ENCODE measurements at regions not wholly inside any gene's neighbourhood (a gene's known extent, or its start where the extent isn't known, plus 50 kb on each side); places are given as distances from the start of the nearest gene placed in this dataset.
"Not testable (repeated sequence)": the region's sequence is repeated elsewhere in the genome, so short reads cannot be mapped to it uniquely, and the experiment has no call there.

- H3K27me3 ChIP-seq (ENCODE audit: low read depth); H3K36me3 ChIP-seq (replicated peaks); H3K4me3 ChIP-seq; in situ Hi-C loops (cut with MboI; ENCODE audit: low sequenced_read_pairs); DNase-seq (ENCODE audit: low spot score in 2 of 2); H3K4me1 ChIP-seq; H3K9me3 ChIP-seq: not testable (repeated sequence)
Observed at GRCh38 chr11:49750447-49750846, 201.7 kb upstream of the OR4C13 start.

- H3K4me1 ChIP-seq; H3K9me3 ChIP-seq; DNase-seq (ENCODE audit: low spot score in 2 of 2); H3K36me3 ChIP-seq (replicated peaks); in situ Hi-C loops (cut with MboI; ENCODE audit: low sequenced_read_pairs); H3K27me3 ChIP-seq (ENCODE audit: low read depth); H3K4me3 ChIP-seq: not testable (repeated sequence)
Observed at GRCh38 chr11:49750960-49751359, 201.2 kb upstream of the OR4C13 start.

- H3K27me3 ChIP-seq (ENCODE audit: low read depth); H3K4me3 ChIP-seq; in situ Hi-C loops (cut with MboI; ENCODE audit: low sequenced_read_pairs); H3K4me1 ChIP-seq; DNase-seq (ENCODE audit: low spot score in 2 of 2); H3K9me3 ChIP-seq; H3K36me3 ChIP-seq (replicated peaks): not testable (repeated sequence)
Observed at GRCh38 chr11:49780791-49781190, 171.4 kb upstream of the OR4C13 start.

- H3K27me3 ChIP-seq (ENCODE audit: low read depth); DNase-seq (ENCODE audit: low spot score in 2 of 2); H3K9me3 ChIP-seq; in situ Hi-C loops (cut with MboI; ENCODE audit: low sequenced_read_pairs); H3K4me3 ChIP-seq; H3K36me3 ChIP-seq (replicated peaks); H3K4me1 ChIP-seq: not testable (repeated sequence)
Observed at GRCh38 chr11:49782000-49782399, 170.2 kb upstream of the OR4C13 start.

- H3K4me1 ChIP-seq; H3K4me3 ChIP-seq; H3K9me3 ChIP-seq; H3K27me3 ChIP-seq (ENCODE audit: low read depth); in situ Hi-C loops (cut with MboI; ENCODE audit: low sequenced_read_pairs); DNase-seq (ENCODE audit: low spot score in 2 of 2); H3K36me3 ChIP-seq (replicated peaks): not testable (repeated sequence)
Observed at GRCh38 chr11:49783841-49784240, 168.3 kb upstream of the OR4C13 start.

GRCh38 chr11:49789787-49790186, 162.4 kb upstream of the OR4C13 start:
- in situ Hi-C loops (cut with MboI; ENCODE audit: low sequenced_read_pairs); DNase-seq (ENCODE audit: low spot score in 2 of 2); H3K27me3 ChIP-seq (ENCODE audit: low read depth); H3K4me3 ChIP-seq; H3K36me3 ChIP-seq (replicated peaks); H3K4me1 ChIP-seq; H3K9me3 ChIP-seq: not testable (repeated sequence)

- H3K36me3 ChIP-seq (replicated peaks); H3K9me3 ChIP-seq; DNase-seq (ENCODE audit: low spot score in 2 of 2); H3K4me3 ChIP-seq; in situ Hi-C loops (cut with MboI; ENCODE audit: low sequenced_read_pairs); H3K27me3 ChIP-seq (ENCODE audit: low read depth); H3K4me1 ChIP-seq: not testable (repeated sequence)
Observed at GRCh38 chr11:49798206-49798837, 153.9 kb upstream of the OR4C13 start.

GRCh38 chr11:49817705-49818430, 134.3 kb upstream of the OR4C13 start:
- H3K36me3 ChIP-seq (replicated peaks); H3K27me3 ChIP-seq (ENCODE audit: low read depth); H3K4me3 ChIP-seq; DNase-seq (ENCODE audit: low spot score in 2 of 2); H3K4me1 ChIP-seq; in situ Hi-C loops (cut with MboI; ENCODE audit: low sequenced_read_pairs); H3K9me3 ChIP-seq: not testable (repeated sequence)

GRCh38 chr11:49823188-49823587, 129.0 kb upstream of the OR4C13 start:
- H3K27me3 ChIP-seq (ENCODE audit: low read depth); H3K36me3 ChIP-seq (replicated peaks); in situ Hi-C loops (cut with MboI; ENCODE audit: low sequenced_read_pairs); H3K9me3 ChIP-seq; H3K4me3 ChIP-seq; H3K4me1 ChIP-seq; DNase-seq (ENCODE audit: low spot score in 2 of 2): not testable (repeated sequence)

GRCh38 chr11:49850541-49850940, 101.7 kb upstream of the OR4C13 start:
- H3K36me3 ChIP-seq (replicated peaks); H3K4me1 ChIP-seq; H3K27me3 ChIP-seq (ENCODE audit: low read depth); in situ Hi-C loops (cut with MboI; ENCODE audit: low sequenced_read_pairs); H3K4me3 ChIP-seq; DNase-seq (ENCODE audit: low spot score in 2 of 2); H3K9me3 ChIP-seq: not testable (repeated sequence)

- Histone ChIP-seq H3K4me3 (no peak overlapping the region), H3K27me3 (ENCODE audit: low read depth) (no peaks in the 10 kb centered on the region), H3K36me3 (replicated peaks) (no peaks in the 10 kb centered on the region), H3K4me1 (no peaks in the 10 kb centered on the region), H3K9me3 (no peaks in the 10 kb centered on the region)
- DNase-seq (ENCODE audit: low spot score in 2 of 2): no peak
- in situ Hi-C loops (cut with MboI; ENCODE audit: low sequenced_read_pairs): no loop called here
Observed at GRCh38 chr11:49851511-49851910, 100.7 kb upstream of the OR4C13 start.

GRCh38 chr11:49851971-49852389, 100.2 kb upstream of the OR4C13 start:
- no peak for DNase-seq (ENCODE audit: low spot score in 2 of 2)
- Histone ChIP-seq H3K27me3 (ENCODE audit: low read depth) (no peaks in the 10 kb centered on the region), H3K36me3 (replicated peaks) (no peaks in the 10 kb centered on the region), H3K4me3 (no peak overlapping the region), H3K9me3 (no peaks in the 10 kb centered on the region), H3K4me1 (no peaks in the 10 kb centered on the region)
- in situ Hi-C loops (cut with MboI; ENCODE audit: low sequenced_read_pairs): no loop called here

- in situ Hi-C loops (cut with MboI; ENCODE audit: low sequenced_read_pairs); H3K36me3 ChIP-seq (replicated peaks); H3K4me1 ChIP-seq; H3K27me3 ChIP-seq (ENCODE audit: low read depth); H3K9me3 ChIP-seq; H3K4me3 ChIP-seq; DNase-seq (ENCODE audit: low spot score in 2 of 2): not testable (repeated sequence)
Observed at GRCh38 chr11:49888875-49889274, 63.3 kb upstream of the OR4C13 start.

- H3K9me3 ChIP-seq; H3K4me1 ChIP-seq; H3K27me3 ChIP-seq (ENCODE audit: low read depth); DNase-seq (ENCODE audit: low spot score in 2 of 2); H3K36me3 ChIP-seq (replicated peaks); H3K4me3 ChIP-seq; in situ Hi-C loops (cut with MboI; ENCODE audit: low sequenced_read_pairs): not testable (repeated sequence)
Observed at GRCh38 chr11:49891910-49892671, 60.1 kb upstream of the OR4C13 start.
